SH-SY5Y (cell line): ENCODE measurements at regions not wholly inside any gene's neighbourhood (a gene's known extent, or its start where the extent isn't known, plus 50 kb on each side); places are given as distances from the start of the nearest gene placed in this dataset.

Experiments used
- GATA2 ChIP-seq: IDR thresholded peaks from 2 replicates; pipeline ENCODE4 v1.6.1; 2011; ENCODE audit warnings: mild to moderate bottlenecking, low read depth, low read length
- GATA3 ChIP-seq: IDR thresholded peaks from 2 replicates; pipeline ENCODE4 v1.6.1; 2011; ENCODE audit warnings: low read depth, mild to moderate bottlenecking, low read length, moderate library complexity

GRCh38 chr5:118441956-118442355 lies 546.4 kb downstream of the DTWD2 start:
- TF ChIP-seq GATA3 (no peak), GATA2 (no peak)
